Activated CD8-positive, alpha-beta T cell treated with anti-CD3 and anti-CD28 coated beads for 36 hours (primary cell): ENCODE measurements at regions not wholly inside any gene's neighbourhood (a gene's known extent, or its start where the extent isn't known, plus 50 kb on each side); places are given as distances from the start of the nearest gene placed in this dataset.

Experiments used
- ATAC-seq: fragments of 200-7000 bp; cut with Tn5 transposase; one replicate; pipeline ENCODE4 v1.10.0; 2021; ENCODE audit warnings: mild to moderate bottlenecking, moderate library complexity
- CTCF ChIA-PET: fragments of 350-600 bp; sonication (Branson Sonifier 250); formaldehyde crosslinking; loops from one replicate; lab custom pipeline; 2021; ENCODE audit warnings: antibody characterized with exemption; lab: Charles Lee
- POLR2A ChIA-PET: fragments of 350-600 bp; sonication (Branson Sonifier 250); formaldehyde crosslinking; loops from one replicate; lab custom pipeline; 2021; ENCODE audit warnings: antibody characterized with exemption; lab: Charles Lee
- DNase-seq: peaks from one replicate; pipeline ENCODE4 v3.0.0-alpha.2; 2020
- H3K27ac Mint-ChIP-seq: one replicate; pipeline ENCODE4 v1.8.0; 2021; ENCODE audit warnings: mild to moderate bottlenecking, mixed read lengths
- H3K27me3 Mint-ChIP-seq: one replicate; pipeline ENCODE4 v1.8.0; 2021; ENCODE audit warnings: mixed read lengths
- H3K36me3 Mint-ChIP-seq: one replicate; pipeline ENCODE4 v1.8.0; 2021; ENCODE audit warnings: low read depth, mixed read lengths
- H3K4me1 Mint-ChIP-seq: one replicate; pipeline ENCODE4 v1.8.0; 2021; ENCODE audit warnings: low read depth, mixed read lengths
- H3K4me3 Mint-ChIP-seq: one replicate; pipeline ENCODE4 v1.8.0; 2021; ENCODE audit warnings: mild to moderate bottlenecking, moderate library complexity, mixed read lengths
- H3K9me3 Mint-ChIP-seq: one replicate; pipeline ENCODE4 v1.8.0; 2021; ENCODE audit warnings: mixed read lengths
- CTCF ChIP-seq: fragments of 200-600 bp; IDR thresholded peaks from one replicate; pipeline ENCODE4 v1.8.0; 2022; ENCODE audit warnings: antibody characterized with exemption, mild to moderate bottlenecking
- intact Hi-C: fragments of 100-400 bp; cut with micrococcal nuclease; formaldehyde crosslinking; loops from one replicate; pipeline ENCODE4 v1.10.0; 2022

- H3K36me3 Mint-ChIP-seq: no peaks in the 10 kb centered on the region
- POLR2A ChIA-PET: no interaction called here
- H3K27me3 Mint-ChIP-seq: no peaks in the 10 kb centered on the region
- TF ChIP-seq CTCF: no peak
- DNase-seq: no peak
- H3K4me3 Mint-ChIP-seq: no peak overlapping the region
- no peak for ATAC-seq
- CTCF ChIA-PET: no interaction called here
- H3K4me1 Mint-ChIP-seq: no peaks in the 10 kb centered on the region
- intact Hi-C loops: no loop called here
- H3K9me3 Mint-ChIP-seq: peaks cover 7% of the 10 kb centered on the region
- no peak overlapping the region for H3K27ac Mint-ChIP-seq
Observed at GRCh38 chr3:74127256-74127655, 487.2 kb downstream of the CNTN3 start.

GRCh38 chr3:74124782-74125181, 489.7 kb downstream of the CNTN3 start:
- DNase-seq: no peak
- no peak for ATAC-seq
- CTCF ChIA-PET: no interaction called here
- TF ChIP-seq CTCF: no peak
- intact Hi-C loops: no loop called here
- Mint-ChIP-seq H3K4me3 (no peak overlapping the region), H3K27ac (no peak overlapping the region), H3K36me3 (no peaks in the 10 kb centered on the region), H3K4me1 (no peaks in the 10 kb centered on the region), H3K9me3 (peaks cover 11% of the 10 kb centered on the region), H3K27me3 (no peaks in the 10 kb centered on the region)
- POLR2A ChIA-PET: no interaction called here

GRCh38 chr3:74122281-74122680, 492.2 kb downstream of the CNTN3 start:
- ATAC-seq (no peak), DNase-seq (no peak)
- TF ChIP-seq CTCF: no peak
- H3K36me3 Mint-ChIP-seq: no peaks in the 10 kb centered on the region
- H3K4me1 Mint-ChIP-seq: no peaks in the 10 kb centered on the region
- ChIA-PET POLR2A (no interaction called here), CTCF (no interaction called here)
- H3K9me3 Mint-ChIP-seq: peaks cover 11% of the 10 kb centered on the region
- H3K4me3 Mint-ChIP-seq: no peak overlapping the region
- no peaks in the 10 kb centered on the region for H3K27me3 Mint-ChIP-seq
- H3K27ac Mint-ChIP-seq: no peak overlapping the region
- intact Hi-C loops: no loop called here

GRCh38 chr3:74121761-74122160, 492.7 kb downstream of the CNTN3 start:
- ATAC-seq (no peak), DNase-seq (no peak)
- H3K27ac Mint-ChIP-seq: no peak overlapping the region
- no peak overlapping the region for H3K4me3 Mint-ChIP-seq
- H3K36me3 Mint-ChIP-seq: no peaks in the 10 kb centered on the region
- H3K9me3 Mint-ChIP-seq: peaks cover 11% of the 10 kb centered on the region
- H3K4me1 Mint-ChIP-seq: no peaks in the 10 kb centered on the region
- TF ChIP-seq CTCF: no peak
- ChIA-PET POLR2A (no interaction called here), CTCF (no interaction called here)
- intact Hi-C loops: no loop called here
- H3K27me3 Mint-ChIP-seq: no peaks in the 10 kb centered on the region

DNA sequence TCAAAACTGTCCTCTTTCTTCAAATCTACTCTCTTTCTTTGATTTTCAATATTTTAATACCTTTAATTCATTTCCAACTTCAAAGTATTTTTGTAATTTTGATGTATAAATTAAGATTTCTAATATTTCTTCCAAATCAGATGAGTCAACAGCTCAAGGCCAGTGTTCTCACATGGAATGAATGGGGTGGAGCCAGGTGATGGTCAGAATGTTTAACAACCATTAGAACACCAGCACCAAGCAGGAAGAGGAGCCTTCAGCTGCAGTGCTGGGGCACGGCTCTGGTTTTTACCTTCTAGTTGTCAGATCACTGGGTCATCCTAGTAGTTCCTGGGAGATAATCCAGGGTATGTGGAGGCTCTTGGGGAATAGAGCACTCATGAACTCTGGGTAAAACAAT, 494.5 kb upstream of the PDZRN3 start:
- POLR2A ChIA-PET: no interaction called here
- CTCF ChIA-PET: no interaction called here
- Mint-ChIP-seq H3K4me3 (no peak overlapping the region), H3K4me1 (no peaks in the 10 kb centered on the region), H3K27me3 (no peaks in the 10 kb centered on the region), H3K27ac (no peak overlapping the region), H3K36me3 (no peaks in the 10 kb centered on the region), H3K9me3 (peaks cover 11% of the 10 kb centered on the region)
- no peak for DNase-seq
- TF ChIP-seq CTCF: no peak
- ATAC-seq: no peak
- intact Hi-C loops: no loop called here
